Fibroblast of lung (primary cell): ENCODE measurements at regions not wholly inside any gene's neighbourhood (a gene's known extent, or its start where the extent isn't known, plus 50 kb on each side); places are given as distances from the start of the nearest gene placed in this dataset.

Source experiments
- DNase-seq, 2 donors: peaks; one replicate each; pipeline versions ENCODE4 v3.0.0 to v3.0.0-alpha.2; 2010; ENCODE audit warnings: low read depth in 2 of 2
- H2AFZ ChIP-seq: 2 replicates; pipeline ENCODE4 v1.5.1; 2012; ENCODE audit warnings: low read length, control low read depth, inconsistent platforms
- H3K27ac ChIP-seq: 2 replicates; pipeline ENCODE4 v1.5.1; 2011; ENCODE audit warnings: low read length, control low read depth; ENCODE audit not compliant: insufficient read depth
- H3K27me3 ChIP-seq: 2 replicates; pipeline ENCODE4 v1.5.1; 2011; ENCODE audit warnings: mild to moderate bottlenecking, low read length; ENCODE audit not compliant: control insufficient read depth, insufficient read depth
- H3K36me3 ChIP-seq: 2 replicates; pipeline ENCODE4 v1.5.1; 2011; ENCODE audit warnings: low read length; ENCODE audit not compliant: control insufficient read depth, insufficient read depth
- H3K4me1 ChIP-seq: 2 replicates; pipeline ENCODE4 v1.5.1; 2011; ENCODE audit warnings: low read length; ENCODE audit not compliant: control insufficient read depth, insufficient read depth; ENCODE audit errors: extremely low read depth
- H3K4me2 ChIP-seq: 2 replicates; pipeline ENCODE4 v1.5.1; 2011; ENCODE audit warnings: low read length, control low read depth; ENCODE audit not compliant: insufficient read depth; ENCODE audit errors: extremely low read depth
- H3K4me3 ChIP-seq, 4 experiments: fragments of 200-600 bp in 1 of 4; sonication (generic) in 1 of 4; replicated peaks in 1 of 4; 2 replicates each; pipeline ENCODE4 v1.5.1; 2011 to 2016; ENCODE audit warnings: low read length in 4 of 4, low read depth in 3 of 4, mild to moderate bottlenecking in 3 of 4, control low read depth in 2 of 4, inconsistent platforms in 1 of 4, mixed read lengths in 1 of 4; ENCODE audit not compliant: insufficient read depth in 1 of 4; ENCODE audit errors: control extremely low read depth in 1 of 4
- H3K79me2 ChIP-seq: 2 replicates; pipeline ENCODE4 v1.5.1; 2012; ENCODE audit warnings: mild to moderate bottlenecking, low read length, inconsistent platforms; ENCODE audit not compliant: control insufficient read depth, insufficient read depth
- H3K9ac ChIP-seq: 2 replicates; pipeline ENCODE4 v1.5.1; 2011; ENCODE audit warnings: mild to moderate bottlenecking, low read length, control low read depth; ENCODE audit not compliant: insufficient read depth
- H3K9me3 ChIP-seq: 2 replicates; pipeline ENCODE4 v1.5.1; 2012; ENCODE audit warnings: low read depth, low read length; ENCODE audit not compliant: control insufficient read depth, insufficient read depth
- H4K20me1 ChIP-seq: 2 replicates; pipeline ENCODE4 v1.5.1; 2011; ENCODE audit warnings: low read length; ENCODE audit not compliant: control insufficient read depth, insufficient read depth; ENCODE audit errors: extremely low read depth
- CTCF ChIP-seq, 2 donors: IDR thresholded peaks in 1 of 2; conservative IDR thresholded peaks in 1 of 2; 1 replicate in 1 of 2; 2 replicates in 1 of 2; pipeline ENCODE4 v1.5.1; 2011 to 2012; ENCODE audit warnings: low read length in 2 of 2, control low read depth in 1 of 2, inconsistent platforms in 1 of 2, low read depth in 1 of 2, mild to moderate bottlenecking in 1 of 2
- EZH2 ChIP-seq: IDR thresholded peaks from 2 replicates; pipeline ENCODE4 v1.5.1; 2012; ENCODE audit warnings: low read length, control low read depth, mild to moderate bottlenecking; ENCODE audit errors: missing control alignments

DNA sequence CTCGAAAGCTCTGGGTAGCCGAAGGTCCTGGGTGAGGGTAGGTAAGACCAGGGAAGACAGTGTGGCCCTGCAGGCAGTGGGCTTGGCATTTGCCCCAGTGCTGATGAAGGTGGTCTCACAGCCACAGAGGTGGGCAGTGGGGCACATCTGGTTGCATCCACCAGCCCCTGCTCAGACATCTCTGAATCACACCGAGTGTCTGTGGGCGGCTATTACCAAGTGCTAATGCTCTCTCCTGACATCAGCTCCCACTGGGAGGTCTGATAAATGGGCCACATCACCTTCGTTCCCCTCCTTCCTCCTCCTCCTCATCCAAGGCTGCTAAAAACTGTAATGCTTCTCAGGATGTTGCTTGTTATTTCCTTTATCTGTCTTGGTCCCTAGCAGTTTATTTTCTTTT, 330.9 kb upstream of the COBL start:
- no peaks in the 10 kb centered on the region for H3K4me1 ChIP-seq
- no peak overlapping the region for H3K27ac ChIP-seq
- no peak for DNase-seq
- H3K27me3 ChIP-seq: no peaks in the 10 kb centered on the region
- H2AFZ ChIP-seq: no peak overlapping the region
- no peaks in the 10 kb centered on the region for H4K20me1 ChIP-seq
- no peaks in the 10 kb centered on the region for H3K79me2 ChIP-seq
- H3K4me3 ChIP-seq: no peak overlapping the region
- TF ChIP-seq CTCF (conservative IDR thresholded peaks at IDR 0.05 in 1 of 2, IDR thresholded peaks at IDR 0.05 in 1 of 2; ENCODE audit: low read depth in 1 of 2, low read length in 2 of 2) (no peak), EZH2 (no peak)
- H3K36me3 ChIP-seq: no peaks in the 10 kb centered on the region
- no peaks in the 10 kb centered on the region for H3K9me3 ChIP-seq
- H3K9ac ChIP-seq: no peak overlapping the region
- no peak overlapping the region for H3K4me2 ChIP-seq

DNA sequence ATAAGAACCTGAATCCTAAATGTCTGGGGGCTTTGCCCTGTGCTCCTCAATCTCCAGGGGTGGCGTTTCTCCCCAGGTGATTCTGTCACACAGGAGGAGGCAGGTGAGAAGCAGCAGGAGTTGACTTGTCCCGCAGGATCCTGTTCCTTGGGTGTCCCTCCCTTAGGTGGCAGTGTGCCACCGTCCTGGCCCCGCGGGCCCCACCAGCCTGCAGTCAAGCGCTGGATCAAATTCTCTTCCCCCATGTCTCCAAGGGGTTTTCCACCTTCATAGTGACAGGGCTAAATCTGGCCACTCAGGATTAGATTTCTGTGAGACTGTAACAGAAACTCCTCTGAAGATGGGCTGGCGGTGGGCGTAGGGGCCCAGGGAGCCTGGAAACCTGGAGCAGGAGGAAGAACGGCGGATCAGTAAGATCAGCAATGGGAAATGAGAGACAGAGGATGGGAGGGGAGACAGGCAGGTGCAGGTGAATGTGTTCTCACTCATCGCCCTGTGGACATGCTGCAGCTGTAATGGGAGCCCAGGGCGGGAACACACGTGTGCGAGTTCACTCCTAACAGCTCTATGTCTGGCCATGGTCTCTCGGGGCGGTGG, 329.2 kb upstream of the COBL start:
- no peak overlapping the region for H3K9ac ChIP-seq
- no peak overlapping the region for H2AFZ ChIP-seq
- H3K4me2 ChIP-seq: no peak overlapping the region
- no peaks in the 10 kb centered on the region for H3K4me1 ChIP-seq
- DNase-seq: no peak
- no peaks in the 10 kb centered on the region for H4K20me1 ChIP-seq
- H3K9me3 ChIP-seq: no peaks in the 10 kb centered on the region
- H3K4me3 ChIP-seq: no peak overlapping the region
- no peaks in the 10 kb centered on the region for H3K36me3 ChIP-seq
- TF ChIP-seq EZH2 (no peak), CTCF (conservative IDR thresholded peaks at IDR 0.05 in 1 of 2, IDR thresholded peaks at IDR 0.05 in 1 of 2; ENCODE audit: low read depth in 1 of 2, low read length in 2 of 2) (no peak)
- no peaks in the 10 kb centered on the region for H3K27me3 ChIP-seq
- no peaks in the 10 kb centered on the region for H3K79me2 ChIP-seq
- no peak overlapping the region for H3K27ac ChIP-seq

DNA sequence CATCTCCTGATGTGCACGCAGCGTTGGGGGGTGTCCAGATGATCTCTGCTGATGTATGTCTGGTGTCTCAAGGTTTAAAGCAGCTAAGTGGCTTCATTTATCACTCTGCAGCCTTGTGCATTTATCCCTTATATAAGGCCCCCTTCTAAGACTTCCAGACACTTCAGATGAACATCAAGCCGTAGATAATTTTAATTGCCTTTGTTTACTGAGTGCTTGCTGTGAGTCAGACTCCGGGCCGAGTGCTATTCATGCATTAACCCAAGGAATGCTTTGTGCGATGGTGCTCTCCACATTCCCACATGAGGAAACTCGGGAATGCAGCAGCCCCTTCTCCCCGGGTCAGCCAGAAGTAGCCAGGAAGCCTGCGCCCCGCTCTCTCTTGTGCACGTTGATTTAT, 328.6 kb upstream of the COBL start:
- Histone ChIP-seq H3K4me3 (no peak overlapping the region), H3K9ac (no peak overlapping the region)

More for the DNA sequence above, 328.6 kb upstream of the COBL start:
- H2AFZ ChIP-seq: no peak overlapping the region
- H3K79me2 ChIP-seq: no peaks in the 10 kb centered on the region
- no peak overlapping the region for H3K27ac ChIP-seq
- no peaks in the 10 kb centered on the region for H3K4me1 ChIP-seq
- DNase-seq: peak in 1 of 2 donors; percentile 62
- no peaks in the 10 kb centered on the region for H3K9me3 ChIP-seq
- H3K36me3 ChIP-seq: no peaks in the 10 kb centered on the region
- no peak for TF ChIP-seq CTCF (conservative IDR thresholded peaks at IDR 0.05 in 1 of 2, IDR thresholded peaks at IDR 0.05 in 1 of 2; ENCODE audit: low read depth in 1 of 2, low read length in 2 of 2)
- TF ChIP-seq EZH2: no peak
- no peak overlapping the region for H3K4me2 ChIP-seq
- H4K20me1 ChIP-seq: no peaks in the 10 kb centered on the region
- no peaks in the 10 kb centered on the region for H3K27me3 ChIP-seq
